Neuronal stem cell (in vitro differentiated cells): ENCODE measurements at regions not wholly inside any gene's neighbourhood (a gene's known extent, or its start where the extent isn't known, plus 50 kb on each side); places are given as distances from the start of the nearest gene placed in this dataset.

Source experiments
- DNase-seq: peaks from one replicate; pipeline ENCODE4 v3.0.0-alpha.2; 2013; ENCODE audit warnings: low spot score
- H2AFZ ChIP-seq: one replicate; pipeline ENCODE4 v1.6.1; 2013; ENCODE audit warnings: mild to moderate bottlenecking, low read length, inconsistent platforms
- H2AK5ac ChIP-seq: 2 replicates; pipeline ENCODE4 v1.6.1; 2013; ENCODE audit warnings: low read depth, mild to moderate bottlenecking, inconsistent platforms, low read length, moderate library complexity, mixed read lengths
- H2BK120ac ChIP-seq: 2 replicates; pipeline ENCODE4 v1.6.1; 2013; ENCODE audit warnings: low read depth, mild to moderate bottlenecking, inconsistent platforms, low read length, moderate library complexity, mixed read lengths
- H2BK12ac ChIP-seq: one replicate; pipeline ENCODE4 v1.6.1; 2013; ENCODE audit warnings: low read length, inconsistent platforms
- H2BK15ac ChIP-seq: 2 replicates; pipeline ENCODE4 v1.6.1; 2013; ENCODE audit warnings: mild to moderate bottlenecking, low read length, inconsistent platforms, mixed read lengths
- H2BK5ac ChIP-seq: one replicate; pipeline ENCODE4 v1.6.1; 2013; ENCODE audit warnings: inconsistent platforms, mild to moderate bottlenecking, low read length, moderate library complexity
- H3K14ac ChIP-seq: one replicate; pipeline ENCODE4 v1.6.1; 2013; ENCODE audit warnings: low read length, inconsistent platforms
- H3K18ac ChIP-seq: 2 replicates; pipeline ENCODE4 v1.6.1; 2013; ENCODE audit warnings: low read length, inconsistent platforms
- H3K23ac ChIP-seq: 2 replicates; pipeline ENCODE4 v1.6.1; 2013; ENCODE audit warnings: low read depth, mild to moderate bottlenecking, mixed read lengths, low read length, inconsistent platforms; ENCODE audit not compliant: poor library complexity
- H3K27ac ChIP-seq: replicated peaks from 3 replicates; pipeline ENCODE4 v1.5.1; 2013; ENCODE audit warnings: low read length, inconsistent platforms
- H3K27me3 ChIP-seq, 3 experiments: 2 replicates each; pipeline ENCODE4 v1.6.1; 2013; ENCODE audit warnings: low read length in 3 of 3, mild to moderate bottlenecking in 2 of 3, inconsistent platforms in 1 of 3, low read depth in 1 of 3, mixed read lengths in 1 of 3, moderate library complexity in 1 of 3; ENCODE audit not compliant: control insufficient read depth in 3 of 3, insufficient read depth in 3 of 3
- H3K36me3 ChIP-seq, 2 donors: replicated peaks in 1 of 2; 2 replicates each; pipeline ENCODE4 v1.6.1; 2013; ENCODE audit warnings: low read length in 2 of 2; ENCODE audit not compliant: control insufficient read depth in 2 of 2, insufficient read depth in 2 of 2
- H3K4ac ChIP-seq: 2 replicates; pipeline ENCODE4 v1.6.1; 2013; ENCODE audit warnings: inconsistent platforms, mild to moderate bottlenecking, low read length, moderate library complexity
- H3K4me1 ChIP-seq, 2 donors: 1 replicate in 1 of 2; 2 replicates in 1 of 2; pipeline ENCODE4 v1.6.1; 2013; ENCODE audit warnings: low read length in 2 of 2, low read depth in 1 of 2; ENCODE audit not compliant: control insufficient read depth in 2 of 2, insufficient read depth in 1 of 2
- H3K4me2 ChIP-seq: one replicate; pipeline ENCODE4 v1.6.1; 2013; ENCODE audit warnings: mild to moderate bottlenecking, low read length, inconsistent platforms; ENCODE audit not compliant: insufficient read depth, poor library complexity, severe bottlenecking
- H3K4me3 ChIP-seq, 2 donors: 2 replicates each; pipeline ENCODE4 v1.5.1; 2013; ENCODE audit warnings: low read length in 2 of 2, mild to moderate bottlenecking in 2 of 2, inconsistent platforms in 1 of 2, moderate library complexity in 1 of 2
- H3K79me1 ChIP-seq: one replicate; pipeline ENCODE4 v1.6.1; 2013; ENCODE audit warnings: low read depth, mild to moderate bottlenecking, inconsistent platforms, low read length, moderate library complexity
- H3K9ac ChIP-seq: one replicate; pipeline ENCODE4 v1.6.1; 2013; ENCODE audit warnings: mild to moderate bottlenecking, low read depth, low read length, inconsistent platforms; ENCODE audit not compliant: poor library complexity
- H3K9me3 ChIP-seq, 2 donors: replicated peaks in 1 of 2; 2 replicates each; pipeline versions ENCODE3 to v1.6.1; 2013; ENCODE audit warnings: low read length in 2 of 2, mild to moderate bottlenecking in 2 of 2, inconsistent platforms in 1 of 2, low read depth in 1 of 2, mixed read lengths in 1 of 2, moderate library complexity in 1 of 2; ENCODE audit not compliant: control insufficient read depth in 2 of 2, insufficient read depth in 1 of 2
- H4K8ac ChIP-seq: one replicate; pipeline ENCODE4 v1.6.1; 2013; ENCODE audit warnings: low read depth, mild to moderate bottlenecking, inconsistent platforms, low read length, moderate library complexity
- H4K91ac ChIP-seq: one replicate; pipeline ENCODE4 v1.6.1; 2013; ENCODE audit warnings: low read length, low read depth, mild to moderate bottlenecking, inconsistent platforms; ENCODE audit not compliant: poor library complexity
- WGBS, 2 donors: extraction: QIAGEN DNeasy Blood & Tissue Kit; methylation state at CpG; one replicate each; pipeline ENCODE4 v1.1.7; 2013; ENCODE audit warnings: missing lambda C conversion rate in 2 of 2, mixed read lengths in 1 of 2; ENCODE audit not compliant: insufficient read length in 2 of 2, insufficient replicate concordance in 1 of 2; ENCODE audit errors: extremely low coverage in 2 of 2; 5-methylcytosine and 5-hydroxymethylcytosine counted together

DNA sequence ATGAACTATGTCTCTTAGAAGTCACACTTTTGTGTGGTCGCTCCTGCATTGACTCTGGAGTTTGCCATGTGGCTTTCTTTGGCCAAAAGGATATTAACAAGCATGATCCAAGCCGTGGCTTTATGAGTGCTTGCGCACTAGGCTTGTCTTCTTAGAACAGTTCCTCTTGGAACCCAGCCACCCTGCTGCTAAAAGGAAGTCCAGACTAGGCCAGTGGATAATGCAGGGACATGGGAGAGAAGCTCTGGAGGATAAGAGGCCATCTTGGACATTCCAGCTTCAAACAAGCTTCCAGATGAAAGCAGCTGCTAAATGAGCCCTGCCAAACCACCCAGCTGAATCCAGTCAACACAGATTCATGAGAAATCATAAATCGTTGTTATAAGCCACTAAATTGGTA lies 346.4 kb downstream of the CDC5L start:
- Histone ChIP-seq H3K18ac (no peak overlapping the region), H3K9ac (no peak overlapping the region), H3K4me1 (peaks cover 9 to 10% of the 10 kb centered on the region in 2 donors), H2BK15ac (no peak overlapping the region), H2AK5ac (no peak overlapping the region), H3K4ac (no peak overlapping the region), H3K23ac (no peak overlapping the region), H3K14ac (no peak overlapping the region), H3K36me3 (no peaks in the 10 kb centered on the region), H2BK120ac (no peak overlapping the region), H3K79me1 (no peaks in the 10 kb centered on the region), H2BK12ac (no peak overlapping the region), H3K9me3 (no peaks in the 10 kb centered on the region), H4K8ac (no peak overlapping the region), H3K27ac (no peak overlapping the region), H3K4me3 (no peak overlapping the region), H2BK5ac (no peak overlapping the region), H2AFZ (no peak overlapping the region), H3K4me2 (no peak overlapping the region), H3K27me3 (no peaks in the 10 kb centered on the region), H4K91ac (no peak overlapping the region)
- WGBS, 2 donors = no CpG with 5 or more reads among the region's 4 CpGs
- no peak for DNase-seq

DNA sequence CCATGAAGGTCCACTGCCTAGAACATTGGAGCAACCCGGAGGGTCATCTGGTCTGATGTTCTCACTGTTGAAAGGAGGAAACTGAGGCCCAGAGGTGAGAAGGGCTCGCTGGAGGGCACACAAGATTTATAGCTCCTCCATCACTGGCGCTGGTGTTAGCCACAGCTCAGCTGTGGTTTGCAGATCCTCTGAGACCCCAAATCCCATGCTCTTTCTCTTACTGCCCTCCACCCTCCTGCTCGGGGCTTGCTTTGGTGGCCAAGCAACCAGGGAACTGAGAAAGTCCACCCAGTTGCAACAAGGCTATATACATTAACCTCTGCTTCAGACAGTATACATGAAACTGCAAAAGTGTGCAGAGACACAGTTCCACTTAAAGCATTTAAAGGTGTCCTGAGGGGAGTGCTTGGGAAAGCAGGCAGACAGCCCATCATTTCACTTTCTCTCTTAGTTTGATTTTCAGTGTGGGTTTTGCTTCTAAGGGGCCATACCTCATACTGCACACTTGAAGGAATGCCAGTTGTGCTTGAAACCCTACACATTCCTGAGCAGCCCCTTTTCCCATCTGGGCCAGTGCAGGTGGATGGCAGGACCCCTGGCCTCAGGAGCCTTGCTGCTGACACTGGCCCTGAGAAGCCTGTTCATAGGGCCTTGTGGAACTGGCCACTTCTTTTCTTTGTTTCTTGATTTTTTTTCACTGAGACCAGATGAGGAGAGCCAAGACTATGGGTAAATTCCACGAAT lies 347.6 kb downstream of the CDC5L start:
- H3K4me2 ChIP-seq = no peak overlapping the region
- no peak overlapping the region for H2BK5ac ChIP-seq
- H2AFZ ChIP-seq = no peak overlapping the region
- H4K8ac ChIP-seq = no peak overlapping the region
- no peaks in the 10 kb centered on the region for H3K36me3 ChIP-seq
- H3K4me3 ChIP-seq = no peak overlapping the region
- no peak for DNase-seq
- no peaks in the 10 kb centered on the region for H3K27me3 ChIP-seq
- H3K79me1 ChIP-seq = no peaks in the 10 kb centered on the region
- no peak overlapping the region for H2AK5ac ChIP-seq
- H3K9me3 ChIP-seq = no peaks in the 10 kb centered on the region
- H3K18ac ChIP-seq = no peak overlapping the region
- H3K4me1 ChIP-seq = peaks cover 11 to 18% of the 10 kb centered on the region in 2 donors
- H3K14ac ChIP-seq = no peak overlapping the region
- no peak overlapping the region for H3K9ac ChIP-seq
- H3K27ac ChIP-seq = no peak overlapping the region
- no peak overlapping the region for H3K4ac ChIP-seq
- no peak overlapping the region for H2BK12ac ChIP-seq
- no peak overlapping the region for H3K23ac ChIP-seq
- H4K91ac ChIP-seq = no peak overlapping the region
- H2BK120ac ChIP-seq = no peak overlapping the region
- no CpG with 5 or more reads among the region's 5 CpGs for WGBS, 2 donors
- no peak overlapping the region for H2BK15ac ChIP-seq

DNA sequence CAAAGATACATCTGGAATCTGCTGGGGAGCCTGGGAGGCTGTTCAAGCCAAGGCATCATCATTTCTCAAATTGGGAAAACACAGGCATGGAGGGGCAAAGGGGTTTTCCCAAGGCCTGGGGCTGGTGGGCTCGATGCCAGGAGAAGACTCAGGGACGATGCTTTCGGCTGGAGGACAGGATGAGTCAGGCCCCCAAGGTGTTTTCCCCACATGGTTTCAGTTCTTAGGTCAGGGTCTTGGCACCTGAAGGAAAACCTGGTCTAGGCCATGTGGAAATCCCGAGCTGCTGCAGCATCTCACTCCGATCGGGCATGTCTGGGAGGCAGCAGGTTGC lies 348.1 kb downstream of the CDC5L start:
- Histone ChIP-seq H3K9me3 (no peaks in the 10 kb centered on the region), H2BK120ac (no peak overlapping the region), H3K4ac (no peak overlapping the region), H3K9ac (no peak overlapping the region), H2BK12ac (no peak overlapping the region), H2BK5ac (no peak overlapping the region), H3K14ac (no peak overlapping the region), H3K18ac (peak overlapping the region; percentile 25), H3K27ac (no peak overlapping the region), H4K91ac (no peak overlapping the region), H3K36me3 (no peaks in the 10 kb centered on the region), H3K4me1 (peaks cover 9 to 18% of the 10 kb centered on the region in 2 donors), H2AFZ (no peak overlapping the region), H2BK15ac (no peak overlapping the region), H4K8ac (no peak overlapping the region), H3K4me3 (no peak overlapping the region), H3K27me3 (no peaks in the 10 kb centered on the region), H2AK5ac (peak overlapping the region; percentile 4), H3K23ac (no peak overlapping the region), H3K79me1 (no peaks in the 10 kb centered on the region), H3K4me2 (no peak overlapping the region)
- no peak for DNase-seq
- WGBS, 2 donors = no CpG with 5 or more reads among the region's 6 CpGs

DNA sequence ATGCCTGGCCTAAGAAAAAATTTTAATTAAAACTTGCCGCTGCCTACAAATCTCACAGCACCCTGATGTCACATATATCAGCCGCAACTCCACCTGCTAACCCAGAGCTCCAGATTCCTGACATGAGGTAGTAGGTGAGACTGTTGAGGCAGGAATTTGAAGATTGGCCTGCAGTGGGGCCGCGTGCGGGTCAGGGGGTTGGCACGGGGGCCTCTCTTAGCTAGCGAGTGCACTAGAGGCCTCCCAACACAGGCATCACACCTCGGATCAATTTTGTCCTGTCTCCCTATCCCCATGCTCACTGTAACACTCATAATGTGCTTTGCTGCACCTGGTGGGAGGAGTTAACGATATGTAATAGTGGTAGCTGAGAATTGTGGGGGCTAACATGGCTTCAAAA lies 349.8 kb downstream of the CDC5L start:
- no peak overlapping the region for H3K27ac ChIP-seq
- H2AFZ ChIP-seq = no peak overlapping the region
- no peak overlapping the region for H2BK15ac ChIP-seq
- H3K9me3 ChIP-seq = no peaks in the 10 kb centered on the region
- H3K4me3 ChIP-seq = no peak overlapping the region
- H3K18ac ChIP-seq = no peak overlapping the region
- H3K79me1 ChIP-seq = no peaks in the 10 kb centered on the region
- no peak overlapping the region for H4K91ac ChIP-seq
- H4K8ac ChIP-seq = no peak overlapping the region
- no peak overlapping the region for H3K4me2 ChIP-seq
- peaks cover 9 to 18% of the 10 kb centered on the region in 2 donors for H3K4me1 ChIP-seq
- H3K4ac ChIP-seq = no peak overlapping the region
- no peak overlapping the region for H2BK120ac ChIP-seq
- H2BK12ac ChIP-seq = no peak overlapping the region
- H2BK5ac ChIP-seq = no peak overlapping the region
- no peak overlapping the region for H2AK5ac ChIP-seq
- no peak overlapping the region for H3K23ac ChIP-seq
- no peak overlapping the region for H3K9ac ChIP-seq
- H3K14ac ChIP-seq = no peak overlapping the region
- DNase-seq = no peak
- WGBS, 2 donors = no CpG with 5 or more reads among the region's 9 CpGs
- no peaks in the 10 kb centered on the region for H3K36me3 ChIP-seq
- no peaks in the 10 kb centered on the region for H3K27me3 ChIP-seq
